ENCODE measurements at regions not wholly inside any gene's neighbourhood (a gene's known extent, or its start where the extent isn't known, plus 50 kb on each side); places are given as distances from the start of the nearest gene placed in this dataset.
"Not testable (repeated sequence)": the region's sequence is repeated elsewhere in the genome, so short reads cannot be mapped to it uniquely, and the experiment has no call there.

- no peak for DNase-seq (ENCODE audit: extremely low read depth, low read depth, low spot score)
Measured at GRCh38 chr12:90831712-90832111, 123.3 kb downstream of the CCER1 start.

GRCh38 chr12:90829044-90829443 lies 125.9 kb downstream of the CCER1 start:
- no peak for DNase-seq (ENCODE audit: extremely low read depth, low read depth, low spot score)

GRCh38 chr12:90828621-90829020 lies 126.4 kb downstream of the CCER1 start:
- DNase-seq (ENCODE audit: extremely low read depth, low read depth, low spot score) = no peak

DNA sequence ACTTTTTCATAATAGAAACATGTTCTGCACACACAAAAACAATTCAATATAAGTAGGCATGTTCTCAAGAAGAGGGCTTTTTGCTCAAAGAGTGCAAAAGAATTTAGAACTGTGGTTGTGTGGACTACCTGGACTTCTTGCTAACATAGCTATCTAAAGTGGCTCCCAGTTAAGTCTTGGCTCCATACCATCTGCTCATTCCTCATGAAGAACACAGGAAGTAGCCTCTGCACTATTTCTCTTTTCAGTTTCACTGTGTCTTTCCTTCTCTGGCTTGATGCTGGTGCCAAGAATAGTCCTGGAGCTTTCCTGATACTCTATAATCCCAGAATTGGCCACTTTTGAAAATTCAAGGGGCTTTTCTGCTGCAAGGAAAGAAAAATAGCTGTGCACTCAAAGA lies 127.4 kb downstream of the CCER1 start:
- no peak for DNase-seq (ENCODE audit: extremely low read depth, low read depth, low spot score)

DNA sequence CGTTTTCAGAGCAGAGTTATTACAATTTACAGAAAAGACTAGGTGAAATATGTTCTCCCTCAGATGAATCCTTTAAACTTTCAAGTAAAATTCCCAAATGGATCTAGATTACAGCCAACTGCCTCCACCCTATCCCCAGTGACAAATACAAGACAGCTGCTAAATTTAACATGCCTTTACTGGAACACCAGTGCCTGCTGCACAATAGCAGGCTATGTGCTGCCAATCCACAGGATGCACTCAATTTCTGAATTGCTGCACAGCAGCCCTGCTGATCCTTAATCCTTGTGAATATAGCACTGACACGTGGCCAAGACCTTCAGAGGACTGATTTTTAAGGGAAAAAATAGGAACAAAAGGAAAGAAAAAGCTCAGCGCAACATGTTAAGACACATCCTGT lies 128.9 kb downstream of the CCER1 start:
- DNase-seq (ENCODE audit: extremely low read depth, low read depth, low spot score) = no peak

- no peak for DNase-seq (ENCODE audit: extremely low read depth, low read depth, low spot score)
Measured at GRCh38 chr12:90823859-90824258, 131.1 kb downstream of the CCER1 start.

DNA sequence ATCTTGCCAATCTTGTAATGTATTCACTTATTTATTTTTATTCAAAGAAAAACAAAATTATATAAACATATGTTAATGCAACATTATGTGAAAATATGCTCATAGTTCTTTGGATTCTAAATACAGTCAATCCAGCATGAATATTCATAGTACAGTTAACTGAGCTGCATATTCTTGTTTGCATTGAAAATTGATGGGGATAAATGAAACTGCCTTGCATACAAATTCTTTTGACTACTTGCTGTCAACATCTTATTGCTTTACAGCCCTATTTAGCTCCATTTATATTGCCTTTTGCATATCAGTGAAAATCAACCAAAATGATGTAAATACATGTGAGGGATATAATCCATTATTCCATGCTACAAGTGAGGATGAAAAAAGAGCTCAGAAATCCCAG lies 135.3 kb downstream of the CCER1 start:
- DNase-seq (ENCODE audit: extremely low read depth, low read depth, low spot score) = no peak

DNA sequence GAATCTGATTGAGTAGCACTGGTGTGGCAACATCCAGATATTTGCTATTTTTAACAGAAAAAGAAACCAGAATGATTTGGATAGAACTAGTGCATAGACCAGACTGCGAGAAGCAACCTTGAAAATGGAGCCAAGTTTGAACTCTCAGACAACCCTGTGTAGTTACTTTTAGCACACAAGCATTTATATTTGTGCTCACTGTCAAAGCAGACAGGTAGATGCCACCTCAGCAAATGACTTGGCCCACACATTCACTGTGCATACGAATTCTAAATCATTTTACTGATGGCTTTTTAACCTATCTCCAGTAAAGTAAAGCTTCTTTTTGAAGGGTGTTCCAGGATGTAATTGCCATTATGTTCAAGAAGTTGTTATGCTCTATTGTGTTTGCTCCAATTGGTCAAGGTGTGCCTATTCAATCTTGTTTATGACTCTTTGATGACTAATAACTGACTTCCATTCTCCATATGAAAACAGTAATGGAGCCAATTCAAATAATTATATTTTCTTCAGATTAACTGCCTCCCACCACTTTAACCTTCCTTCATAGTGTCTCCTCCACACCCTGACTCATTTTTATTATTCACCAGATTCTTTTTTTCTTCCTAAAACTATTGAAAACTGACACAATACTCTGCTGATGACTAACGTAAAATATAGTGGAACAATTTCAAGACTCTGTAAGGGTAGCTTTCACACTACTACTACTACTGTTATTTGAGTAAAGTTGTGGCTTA lies 138.5 kb downstream of the CCER1 start:
- DNase-seq (ENCODE audit: extremely low read depth, low read depth, low spot score) = peak; percentile 12

- DNase-seq (ENCODE audit: extremely low read depth, low read depth, low spot score) = no peak
Measured at GRCh38 chr12:90809940-90810339, 145.0 kb downstream of the CCER1 start.

- no peak for DNase-seq (ENCODE audit: extremely low read depth, low read depth, low spot score)
Measured at GRCh38 chr12:90808568-90808967, 146.4 kb downstream of the CCER1 start.

DNA sequence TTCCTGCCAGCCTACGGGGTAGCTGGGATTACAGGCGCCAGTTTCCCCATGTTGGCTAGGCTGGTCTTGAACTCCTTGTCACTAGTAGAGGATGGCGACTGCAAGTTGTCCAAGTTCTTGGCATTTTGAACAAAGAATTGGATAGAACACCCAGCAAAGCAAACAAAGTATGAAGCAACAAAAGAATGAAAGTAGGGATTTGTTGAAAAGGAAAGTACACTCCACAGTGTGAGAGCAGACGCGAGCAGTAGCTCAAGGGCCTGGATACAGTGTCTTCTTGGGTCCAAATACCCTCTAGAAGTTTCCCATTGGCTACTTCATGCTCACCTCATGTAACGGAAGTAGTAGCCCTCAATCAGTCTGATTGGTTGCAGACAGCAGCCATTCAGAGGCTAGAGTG lies 152.2 kb downstream of the CCER1 start:
- no peak for DNase-seq (ENCODE audit: extremely low read depth, low read depth, low spot score)

GRCh38 chr12:90801776-90802175 lies 153.2 kb downstream of the CCER1 start:
- DNase-seq (ENCODE audit: extremely low read depth, low read depth, low spot score) = no peak

GRCh38 chr12:90794212-90794611 lies 160.8 kb downstream of the CCER1 start:
- no peak for DNase-seq (ENCODE audit: extremely low read depth, low read depth, low spot score)

DNA sequence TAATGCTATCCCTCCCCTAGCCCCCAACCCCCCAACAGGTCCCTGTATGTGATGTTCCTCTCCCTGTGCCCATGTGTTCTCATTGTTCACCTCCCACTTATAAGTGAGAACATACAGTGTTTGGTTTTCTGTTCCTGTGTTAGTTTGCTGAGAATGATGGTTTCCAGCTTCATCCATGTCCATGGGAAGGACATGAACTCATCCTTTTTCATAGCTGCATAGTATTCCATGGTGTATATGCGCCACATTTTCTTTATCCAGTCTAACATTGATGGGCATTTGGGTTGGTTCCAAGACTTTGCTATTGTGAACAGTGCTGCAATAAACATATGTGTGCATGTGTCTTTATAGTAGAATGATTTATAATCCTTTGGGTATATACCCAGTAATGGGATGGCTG lies 162.3 kb downstream of the CCER1 start:
- DNase-seq (ENCODE audit: extremely low read depth, low read depth, low spot score) = not testable (repeated sequence)

GRCh38 chr12:90791445-90791844 lies 163.5 kb downstream of the CCER1 start:
- DNase-seq (ENCODE audit: extremely low read depth, low read depth, low spot score) = no peak

DNA sequence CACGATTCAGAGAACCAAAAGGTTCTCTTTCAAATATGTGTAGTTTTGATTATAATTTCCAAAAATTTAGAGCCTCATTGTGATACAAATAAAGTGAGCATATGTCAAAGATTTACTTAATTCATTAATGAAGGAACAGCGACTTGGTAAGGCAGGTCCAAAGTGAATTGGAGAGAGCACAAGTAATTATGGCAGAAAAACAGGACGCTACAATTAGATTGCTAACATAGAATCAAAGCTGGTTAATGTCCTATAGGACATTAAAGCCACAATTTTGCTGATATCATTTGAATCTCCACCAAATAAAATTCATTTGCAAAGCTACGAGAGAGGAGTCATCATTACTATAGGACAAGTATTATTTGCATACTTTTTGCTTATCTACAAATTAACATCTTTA lies 164.2 kb downstream of the CCER1 start:
- no peak for DNase-seq (ENCODE audit: extremely low read depth, low read depth, low spot score)

DNA sequence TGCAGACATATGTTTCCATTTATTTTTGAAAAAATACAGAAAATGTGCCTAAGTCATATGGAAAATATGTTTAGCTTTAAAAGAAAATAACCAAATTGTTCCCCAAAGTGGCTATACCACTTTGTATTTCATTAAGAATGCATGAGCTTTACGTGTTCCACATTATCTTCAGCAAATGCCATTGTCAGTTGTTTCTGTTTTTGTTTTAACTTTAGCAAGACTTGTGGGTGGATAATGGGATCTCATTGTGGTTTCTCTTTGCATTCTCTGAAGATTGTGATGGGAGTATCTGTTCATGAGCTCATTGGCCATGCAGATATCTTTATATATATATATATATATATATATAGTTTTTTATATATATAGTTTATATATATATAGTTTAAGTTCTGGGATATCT lies 181.5 kb downstream of the CCER1 start:
- no peak for DNase-seq (ENCODE audit: extremely low read depth, low read depth, low spot score)

GRCh38 chr12:90770861-90771260 lies 184.1 kb downstream of the CCER1 start:
- DNase-seq (ENCODE audit: extremely low read depth, low read depth, low spot score) = peak; percentile 48

DNA sequence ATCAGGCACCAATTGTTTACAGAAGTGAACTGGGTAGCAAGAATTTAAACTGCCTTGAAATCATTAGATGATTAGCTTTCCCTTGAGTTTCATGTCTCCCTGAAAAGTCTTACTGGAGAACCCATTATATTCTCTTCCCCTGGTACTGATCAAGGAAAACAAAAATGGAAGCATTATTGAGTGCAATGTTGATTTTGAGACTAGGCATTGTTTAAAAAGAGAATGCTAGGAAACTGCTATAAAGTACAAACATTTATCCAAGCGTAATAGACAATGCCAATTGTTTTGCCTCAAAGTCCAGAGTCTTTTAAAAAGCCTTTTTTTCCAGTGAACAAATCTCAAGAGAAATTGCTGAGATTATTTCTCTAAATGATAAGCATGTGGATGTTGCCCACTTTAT lies 197.0 kb downstream of the CCER1 start:
- no peak for DNase-seq (ENCODE audit: extremely low read depth, low read depth, low spot score)

- no peak for DNase-seq (ENCODE audit: extremely low read depth, low read depth, low spot score)
Measured at GRCh38 chr12:90745211-90745610, 209.8 kb downstream of the CCER1 start.

GRCh38 chr12:90741611-90742010 lies 213.4 kb downstream of the CCER1 start:
- DNase-seq (ENCODE audit: extremely low read depth, low read depth, low spot score) = no peak

DNA sequence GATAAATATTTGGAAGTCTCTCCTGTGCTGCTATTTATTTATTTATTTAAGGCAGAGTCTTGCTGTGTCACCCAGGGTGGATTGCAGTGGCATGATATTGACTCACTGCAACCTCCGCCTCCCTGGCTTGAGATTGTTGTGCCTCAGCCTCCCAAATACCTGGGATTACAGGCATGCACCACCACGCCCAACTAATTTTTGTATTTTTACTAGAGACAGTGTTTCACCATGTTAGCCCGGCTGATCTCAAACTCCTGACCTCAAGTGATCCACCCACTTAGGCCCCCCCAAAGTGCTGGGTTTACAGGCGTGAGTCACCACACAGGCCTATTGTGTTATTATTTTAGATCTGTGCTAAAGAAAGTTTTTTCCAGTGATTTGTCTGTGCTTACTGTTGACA lies 225.2 kb downstream of the CCER1 start:
- no peak for DNase-seq (ENCODE audit: extremely low read depth, low read depth, low spot score)

GRCh38 chr12:90712671-90713070 lies 242.3 kb downstream of the CCER1 start:
- DNase-seq (ENCODE audit: extremely low read depth, low read depth, low spot score) = no peak

Data from glomerular endothelial cell (primary cell).